ENCODE measurements at regions not wholly inside any gene's neighbourhood (a gene's known extent, or its start where the extent isn't known, plus 50 kb on each side); places are given as distances from the start of the nearest gene placed in this dataset.

GRCh38 chr1:222991908-222992307 lies 151.1 kb downstream of the TLR5 start:
- Histone ChIP-seq H3K4me1 (replicated peaks in 1 of 2; ENCODE audit: control insufficient read depth in 2 of 2, insufficient read depth in 2 of 2, low read length in 2 of 2) (no peaks in the 10 kb centered on the region), H3K4me2 (ENCODE audit: insufficient read depth, low read length) (no peak overlapping the region), H2AFZ (ENCODE audit: low read depth, low read length) (no peak overlapping the region), H3K36me3 (ENCODE audit: control insufficient read depth, insufficient read depth, low read length) (no peaks in the 10 kb centered on the region), H3K9me3 (replicated peaks; ENCODE audit: control insufficient read depth, insufficient read depth, low read depth, low read length) (no peaks in the 10 kb centered on the region), H3K9me1 (ENCODE audit: control insufficient read depth, insufficient read depth, low read length) (no peaks in the 10 kb centered on the region), H3K79me2 (ENCODE audit: control insufficient read depth, insufficient read depth, low read length) (no peaks in the 10 kb centered on the region), H3K9ac (ENCODE audit: insufficient read depth in 1 of 2, low read depth in 2 of 2, low read length in 2 of 2) (no peak overlapping the region), H3K27me3 (ENCODE audit: control insufficient read depth in 2 of 2, insufficient read depth in 2 of 2, low read length in 2 of 2) (no peaks in the 10 kb centered on the region), H3K27ac (ENCODE audit: extremely low read depth, low read depth, low read length) (no peak overlapping the region), H3K4me3 (no peak overlapping the region), H4K20me1 (replicated peaks; ENCODE audit: control insufficient read depth, insufficient read depth, low read length) (no peaks in the 10 kb centered on the region)
- DNase-seq (ENCODE audit: extremely low read depth in 1 of 4, low spot score in 3 of 4): no peak
- FAIRE-seq: no peak
- ATAC-seq: no peak
- POLR2A ChIA-PET: no interaction called here
- TF ChIP-seq TAL1 (IDR thresholded peaks at IDR 0.05) (no peak), KDM2B (CRISPR knock-in tag; IDR thresholded peaks at IDR 0.05) (no peak)
- TF ChIP-seq, protein P1, sequence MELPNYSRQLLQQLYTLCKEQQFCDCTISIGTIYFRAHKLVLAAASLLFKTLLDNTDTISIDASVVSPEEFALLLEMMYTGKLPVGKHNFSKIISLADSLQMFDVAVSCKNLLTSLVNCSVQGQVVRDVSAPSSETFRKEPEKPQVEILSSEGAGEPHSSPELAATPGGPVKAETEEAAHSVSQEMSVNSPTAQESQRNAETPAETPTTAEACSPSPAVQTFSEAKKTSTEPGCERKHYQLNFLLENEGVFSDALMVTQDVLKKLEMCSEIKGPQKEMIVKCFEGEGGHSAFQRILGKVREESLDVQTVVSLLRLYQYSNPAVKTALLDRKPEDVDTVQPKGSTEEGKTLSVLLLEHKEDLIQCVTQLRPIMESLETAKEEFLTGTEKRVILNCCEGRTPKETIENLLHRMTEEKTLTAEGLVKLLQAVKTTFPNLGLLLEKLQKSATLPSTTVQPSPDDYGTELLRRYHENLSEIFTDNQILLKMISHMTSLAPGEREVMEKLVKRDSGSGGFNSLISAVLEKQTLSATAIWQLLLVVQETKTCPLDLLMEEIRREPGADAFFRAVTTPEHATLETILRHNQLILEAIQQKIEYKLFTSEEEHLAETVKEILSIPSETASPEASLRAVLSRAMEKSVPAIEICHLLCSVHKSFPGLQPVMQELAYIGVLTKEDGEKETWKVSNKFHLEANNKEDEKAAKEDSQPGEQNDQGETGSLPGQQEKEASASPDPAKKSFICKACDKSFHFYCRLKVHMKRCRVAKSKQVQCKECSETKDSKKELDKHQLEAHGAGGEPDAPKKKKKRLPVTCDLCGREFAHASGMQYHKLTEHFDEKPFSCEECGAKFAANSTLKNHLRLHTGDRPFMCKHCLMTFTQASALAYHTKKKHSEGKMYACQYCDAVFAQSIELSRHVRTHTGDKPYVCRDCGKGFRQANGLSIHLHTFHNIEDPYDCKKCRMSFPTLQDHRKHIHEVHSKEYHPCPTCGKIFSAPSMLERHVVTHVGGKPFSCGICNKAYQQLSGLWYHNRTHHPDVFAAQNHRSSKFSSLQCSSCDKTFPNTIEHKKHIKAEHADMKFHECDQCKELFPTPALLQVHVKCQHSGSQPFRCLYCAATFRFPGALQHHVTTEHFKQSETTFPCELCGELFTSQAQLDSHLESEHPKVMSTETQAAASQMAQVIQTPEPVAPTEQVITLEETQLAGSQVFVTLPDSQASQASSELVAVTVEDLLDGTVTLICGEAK (IDR thresholded peaks at IDR 0.05): 0 out of 2 replicates have a peak, but pooled peaks have one; percentile 34
- TF ChIP-seq, protein P1 (CRISPR knock-in tag; IDR thresholded peaks at IDR 0.05): no peak
- intact Hi-C loops (cut with micrococcal nuclease) (no loop called here), in situ Hi-C loops (cut with MboI) (no loop called here)
- 1% methylated on average over 7 of the region's 7 CpGs for WGBS (ENCODE audit: insufficient coverage, low coverage, missing lambda C conversion rate)
- no TSS peak for BruUV-seq (replicated peaks)
- CTCF ChIA-PET (ENCODE audit: low intra/inter-chr PET ratio): no interaction called here
